GM21367 (cell line): ENCODE measurements at regions not wholly inside any gene's neighbourhood (a gene's known extent, or its start where the extent isn't known, plus 50 kb on each side); places are given as distances from the start of the nearest gene placed in this dataset.
"Not testable (repeated sequence)": the region's sequence is repeated elsewhere in the genome, so short reads cannot be mapped to it uniquely, and the experiment has no call there.

Experiments used
- ATAC-seq: cut with Tn5 transposase; IDR thresholded peaks from one replicate; pipeline ENCODE4 v1.9.1; 2021; ENCODE audit not compliant: unreplicated experiment

DNA sequence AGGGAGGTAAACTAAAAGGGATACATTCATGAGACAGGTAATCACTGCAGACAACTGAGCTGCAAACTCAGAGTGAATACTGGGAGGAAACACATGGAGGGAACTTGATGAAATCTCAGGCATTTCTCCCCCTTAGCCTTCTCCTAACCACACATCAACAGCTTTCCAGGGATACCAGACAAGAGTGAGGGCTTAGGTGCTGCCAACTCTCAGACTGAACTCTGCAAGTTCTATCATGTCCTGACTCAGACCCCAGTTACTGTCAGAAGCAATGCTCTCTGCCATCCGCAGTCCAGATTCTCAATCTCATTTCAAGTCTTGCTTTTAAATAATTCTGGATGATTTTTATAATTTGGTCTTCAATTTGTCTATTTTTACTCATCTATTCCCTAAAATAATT lies 267.3 kb downstream of the LTN1 start:
- no peak for ATAC-seq

- no peak for ATAC-seq
These were observed 269.0 kb downstream of the LTN1 start for GRCh38 chr21:28723646-28724045.

- ATAC-seq = no peak
These were observed 273.0 kb downstream of the LTN1 start for GRCh38 chr21:28719723-28720122.

DNA sequence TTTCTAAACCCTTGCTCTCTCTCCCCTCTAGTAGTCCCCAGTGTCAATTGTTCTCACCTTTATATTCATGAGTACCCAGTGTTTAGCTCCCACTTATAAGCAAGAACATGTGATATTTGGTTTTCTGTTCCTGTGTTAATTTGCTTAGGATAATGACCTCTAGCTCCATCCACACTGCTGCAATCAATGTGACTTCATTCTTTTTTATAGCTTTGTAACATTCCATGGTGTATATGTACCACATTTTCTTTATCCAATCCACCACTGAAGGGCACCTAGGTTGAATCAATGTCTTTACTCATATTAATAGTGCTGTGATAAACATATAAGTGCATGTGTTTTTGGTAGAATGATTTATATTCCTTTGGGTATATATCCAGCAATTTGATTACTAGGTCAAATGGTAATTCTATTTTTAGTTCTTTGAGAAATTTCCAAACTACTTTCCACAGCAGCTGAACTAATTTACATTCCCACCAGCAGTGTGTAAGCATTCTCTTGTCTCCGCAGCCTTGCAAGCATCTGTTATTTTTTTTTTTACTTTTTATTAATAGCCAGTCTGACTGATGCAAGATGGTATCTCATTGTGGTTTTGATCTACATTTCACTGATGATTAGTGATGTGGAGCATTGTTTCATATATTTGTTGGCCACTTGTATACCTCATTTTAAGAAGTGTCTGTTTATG lies 277.8 kb downstream of the LTN1 start:
- no peak for ATAC-seq

GRCh38 chr21:28712411-28712810 lies 280.3 kb downstream of the LTN1 start:
- no peak for ATAC-seq

DNA sequence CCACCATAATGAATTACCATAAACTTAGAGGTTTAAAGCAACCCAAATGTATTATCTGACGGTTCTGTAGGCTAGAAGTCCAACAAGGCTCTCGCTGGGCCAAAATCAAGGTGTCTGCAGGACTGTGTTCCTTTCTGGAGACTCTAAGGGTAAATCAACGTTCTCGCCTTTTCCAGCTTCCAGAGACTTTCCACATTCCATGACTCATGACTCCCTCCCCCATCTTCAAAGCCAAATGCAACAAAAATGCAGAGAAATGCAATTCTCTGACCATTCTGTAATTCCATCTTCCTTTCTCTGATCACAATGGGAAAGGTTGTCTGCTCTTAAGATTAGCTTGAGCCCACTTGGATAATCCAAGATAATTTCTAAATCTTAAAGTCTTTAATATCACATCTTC lies 287.1 kb downstream of the LTN1 start:
- ATAC-seq = no peak

DNA sequence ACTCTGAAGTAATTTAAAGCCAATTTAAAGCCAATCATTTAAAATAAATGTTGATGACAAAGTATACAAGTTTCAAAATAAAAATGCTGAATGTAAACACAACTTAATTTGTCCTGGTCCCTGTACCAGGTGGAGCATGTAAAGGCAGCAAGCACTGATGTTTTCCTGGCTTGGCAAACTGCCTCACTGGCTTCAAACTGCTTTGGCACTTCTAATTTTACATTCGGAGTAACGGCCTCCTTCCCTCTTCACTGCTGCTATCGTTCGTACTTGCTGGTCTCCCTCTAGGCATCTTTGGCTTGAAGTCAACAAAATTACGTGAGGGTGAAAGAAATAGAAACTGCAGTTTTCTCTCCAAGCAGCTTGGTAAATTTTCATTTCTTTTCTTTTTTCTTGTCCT lies 287.9 kb downstream of the LTN1 start:
- ATAC-seq = no peak

DNA sequence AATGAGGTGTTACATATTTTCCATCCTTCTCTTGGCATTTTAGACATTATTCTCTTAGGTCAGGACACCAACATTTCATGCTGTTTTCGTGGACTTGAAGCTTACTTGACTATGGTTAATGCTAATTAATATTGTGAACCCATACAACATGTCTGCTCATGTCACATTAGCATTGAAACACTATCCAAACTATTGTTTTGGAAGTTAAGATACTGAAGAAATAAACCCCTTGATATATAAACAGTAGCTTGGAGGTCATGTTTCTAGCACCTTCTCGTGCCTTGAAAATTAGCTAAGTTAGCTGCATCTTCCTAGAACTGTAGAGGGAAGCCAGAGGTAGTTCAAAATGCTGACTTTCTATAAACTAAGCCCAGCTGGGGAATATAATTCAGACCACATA lies 288.8 kb downstream of the LTN1 start:
- no peak for ATAC-seq

DNA sequence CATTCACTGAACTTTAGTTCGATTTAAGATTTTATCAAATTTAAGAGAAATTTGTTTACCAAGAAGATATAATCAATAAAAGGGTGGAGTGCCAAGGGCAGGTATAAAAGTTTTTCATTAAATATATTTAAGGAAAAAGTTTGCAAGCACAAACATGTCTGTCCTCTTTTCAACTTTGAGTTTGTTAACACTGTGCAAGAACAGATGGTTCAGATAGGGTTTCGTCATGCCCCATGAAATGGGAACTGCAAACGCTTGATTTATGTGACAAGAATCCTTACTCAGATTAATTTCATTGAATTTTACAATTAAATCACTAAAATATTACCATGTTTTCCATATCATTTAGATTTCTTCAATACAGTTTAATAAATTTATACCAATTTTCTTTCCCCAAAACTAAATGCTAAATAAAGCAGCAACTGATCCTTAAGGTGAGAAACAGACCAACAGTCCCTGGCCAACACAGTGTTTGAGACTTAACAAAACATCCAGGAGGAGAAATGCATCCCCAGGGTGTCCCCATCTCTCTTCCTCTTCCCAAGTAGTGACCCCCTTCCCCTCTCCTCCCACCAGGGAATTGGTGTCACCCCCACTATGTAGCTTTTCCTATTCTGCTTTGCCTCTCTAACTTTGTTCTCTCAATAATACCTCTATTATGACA lies 292.9 kb downstream of the LTN1 start:
- no peak for ATAC-seq

DNA sequence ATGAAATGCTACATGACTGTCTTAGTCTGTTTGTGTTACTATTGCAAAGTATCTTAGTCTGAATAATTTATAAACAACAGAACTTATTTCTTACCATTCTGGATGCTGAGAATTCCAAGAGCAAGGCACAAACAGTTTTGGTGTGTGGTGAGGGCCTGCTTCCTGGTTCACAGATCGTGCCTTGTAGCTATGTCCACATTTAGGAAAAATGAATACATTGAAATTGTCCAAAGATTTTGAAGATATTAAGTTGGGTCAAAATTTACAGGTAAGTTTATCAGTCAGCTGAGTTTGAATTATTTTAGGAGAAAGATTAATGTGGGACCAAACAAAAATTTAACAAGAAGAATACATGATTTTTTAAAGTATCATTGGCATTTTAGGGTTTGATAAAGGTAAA lies 293.5 kb downstream of the LTN1 start:
- ATAC-seq = no peak

DNA sequence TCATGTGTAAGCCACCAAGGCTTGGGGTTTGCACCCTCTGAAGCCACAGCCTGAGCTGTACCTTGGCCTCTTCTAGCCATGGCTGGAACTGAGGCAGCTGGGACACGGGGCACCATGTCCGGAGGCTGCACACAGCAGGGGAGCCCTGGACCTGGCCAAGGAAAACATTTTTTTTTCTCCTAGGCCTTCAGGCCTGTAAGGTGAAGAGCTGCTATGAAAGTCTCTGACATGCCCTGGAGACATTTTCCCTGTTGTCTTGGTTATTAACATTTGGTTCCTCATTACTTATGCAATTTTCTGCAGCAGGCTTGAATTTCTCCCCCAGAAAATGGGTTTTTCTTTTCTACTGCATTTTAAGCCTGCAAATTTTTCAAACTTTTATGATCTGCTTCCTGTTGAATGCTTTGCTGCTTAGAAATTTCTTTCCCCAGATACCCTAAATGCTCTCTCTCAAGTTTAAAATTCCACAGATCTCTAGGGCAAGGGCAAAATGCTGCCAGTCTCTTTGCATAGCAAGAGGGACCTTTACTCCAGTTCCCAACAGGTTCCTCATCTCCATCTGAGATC lies 295.8 kb downstream of the LTN1 start:
- no peak for ATAC-seq

DNA sequence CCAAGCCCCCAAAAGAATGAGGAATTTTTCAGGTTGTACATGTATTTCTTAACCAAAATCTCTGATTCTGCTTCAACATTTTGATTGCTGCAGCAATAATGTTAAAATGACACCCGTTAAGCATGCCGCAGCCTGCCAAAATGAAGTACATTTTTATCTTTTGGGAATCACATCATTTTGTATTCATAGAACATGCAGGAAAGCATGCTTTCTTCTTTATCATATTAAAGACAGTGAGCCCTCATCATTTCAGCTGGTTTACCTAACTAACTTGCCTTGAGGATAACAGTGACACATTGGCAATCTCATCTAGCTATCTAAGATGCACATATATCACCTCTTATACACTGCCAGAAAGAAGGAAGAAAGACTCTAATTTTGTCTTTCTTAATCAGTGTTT lies 299.2 kb downstream of the LTN1 start:
- no peak for ATAC-seq

DNA sequence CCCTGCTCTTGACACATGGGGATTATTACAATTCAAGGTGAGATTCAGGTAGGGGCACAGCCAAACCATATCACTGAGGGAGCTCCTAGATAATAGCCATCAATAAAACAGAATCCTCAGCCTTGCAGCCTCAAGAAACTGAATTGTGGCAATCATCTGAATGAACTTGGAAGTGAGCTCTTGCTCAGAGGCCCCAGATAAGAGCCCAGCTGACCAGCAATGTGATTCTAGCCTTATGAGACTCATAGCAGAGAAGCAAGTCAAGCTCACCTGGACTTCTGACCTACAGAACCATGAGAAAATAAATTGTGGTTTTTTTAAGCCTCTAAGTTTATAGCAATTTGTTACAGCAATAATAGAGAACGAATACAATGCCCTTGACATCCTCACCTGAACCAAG lies 302.5 kb downstream of the LTN1 start:
- ATAC-seq = no peak

DNA sequence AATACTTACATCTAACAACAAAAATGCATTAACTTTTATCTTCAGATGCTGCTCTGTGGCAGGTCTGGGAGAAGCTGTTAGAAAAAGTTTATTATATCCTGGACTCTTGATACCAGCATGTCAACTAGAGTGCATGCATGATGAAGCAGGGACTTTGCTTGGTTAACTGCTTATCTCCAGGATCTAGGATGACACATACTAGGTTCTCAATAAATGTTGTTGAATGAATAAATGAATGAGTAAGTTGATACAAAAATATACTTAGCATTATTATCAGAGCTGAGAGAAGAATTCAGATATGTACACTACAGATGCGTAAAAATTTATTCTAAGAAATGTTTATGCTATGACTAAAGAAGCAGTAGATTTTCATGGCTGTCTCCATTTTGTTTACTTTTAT lies 304.3 kb downstream of the LTN1 start:
- no peak for ATAC-seq

DNA sequence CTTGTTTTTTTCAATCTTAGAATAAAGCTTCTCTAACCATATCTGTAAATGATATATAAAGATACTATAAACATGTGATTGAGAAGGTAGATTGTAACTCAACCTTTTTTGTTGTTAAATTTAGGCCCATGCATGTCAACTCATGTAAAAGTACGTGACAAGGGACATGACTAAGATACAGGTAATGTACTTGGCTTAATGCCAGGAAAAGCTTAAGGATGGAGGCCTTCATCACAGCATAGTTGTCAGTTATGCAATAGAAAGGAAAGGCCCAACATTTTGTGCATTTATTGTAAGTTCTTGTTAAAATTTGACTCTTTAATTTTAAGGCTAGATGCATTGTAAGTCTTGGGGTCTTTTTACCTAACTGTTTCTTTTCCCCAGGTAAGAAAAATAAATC lies 305.1 kb downstream of the LTN1 start:
- no peak for ATAC-seq

GRCh38 chr21:28683982-28684752 lies 308.5 kb downstream of the LTN1 start:
- no peak for ATAC-seq

- not testable (repeated sequence) for ATAC-seq
These were observed 309.8 kb downstream of the LTN1 start for GRCh38 chr21:28682884-28683283.

DNA sequence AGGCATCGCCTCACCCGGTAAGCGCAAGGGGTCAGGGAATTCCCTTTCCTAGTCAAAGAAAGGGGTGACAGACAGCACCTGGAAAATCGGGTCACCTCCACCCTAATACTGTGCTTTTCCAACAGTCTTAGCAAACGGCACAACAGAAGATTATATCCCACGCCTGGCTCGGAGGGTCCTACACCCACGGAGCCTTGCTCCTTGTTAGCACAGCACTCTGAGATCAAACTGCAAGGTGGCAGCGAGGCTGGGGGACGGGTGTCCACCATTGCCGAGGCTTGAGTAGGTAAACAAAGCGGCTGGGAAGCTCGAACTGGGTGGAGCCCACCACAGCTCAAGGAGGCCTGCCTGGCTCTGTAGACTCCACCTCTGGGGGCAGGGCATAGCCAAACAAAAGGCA lies 315.6 kb downstream of the LTN1 start:
- not testable (repeated sequence) for ATAC-seq

- ATAC-seq = no peak
These were observed 317.2 kb downstream of the LTN1 start for GRCh38 chr21:28675331-28676041.

DNA sequence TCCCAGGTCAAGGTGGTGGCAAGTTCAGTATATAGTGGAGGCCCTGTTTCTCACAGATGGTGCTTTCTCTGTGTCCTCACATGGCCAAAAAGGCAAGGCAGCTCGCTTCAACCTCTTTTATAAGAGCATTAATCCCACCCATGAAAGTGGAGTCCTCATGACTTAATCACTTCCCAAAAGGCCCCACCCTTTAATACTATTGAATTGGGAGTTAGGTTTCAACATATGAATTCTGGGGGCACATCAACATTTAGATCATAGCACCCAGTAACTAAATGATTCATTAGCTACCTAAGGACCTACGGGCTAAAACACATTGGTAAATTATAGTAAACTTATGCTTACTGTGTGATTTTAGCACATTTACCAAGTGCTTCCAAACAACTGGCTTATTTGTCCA lies 317.9 kb downstream of the LTN1 start:
- no peak for ATAC-seq

DNA sequence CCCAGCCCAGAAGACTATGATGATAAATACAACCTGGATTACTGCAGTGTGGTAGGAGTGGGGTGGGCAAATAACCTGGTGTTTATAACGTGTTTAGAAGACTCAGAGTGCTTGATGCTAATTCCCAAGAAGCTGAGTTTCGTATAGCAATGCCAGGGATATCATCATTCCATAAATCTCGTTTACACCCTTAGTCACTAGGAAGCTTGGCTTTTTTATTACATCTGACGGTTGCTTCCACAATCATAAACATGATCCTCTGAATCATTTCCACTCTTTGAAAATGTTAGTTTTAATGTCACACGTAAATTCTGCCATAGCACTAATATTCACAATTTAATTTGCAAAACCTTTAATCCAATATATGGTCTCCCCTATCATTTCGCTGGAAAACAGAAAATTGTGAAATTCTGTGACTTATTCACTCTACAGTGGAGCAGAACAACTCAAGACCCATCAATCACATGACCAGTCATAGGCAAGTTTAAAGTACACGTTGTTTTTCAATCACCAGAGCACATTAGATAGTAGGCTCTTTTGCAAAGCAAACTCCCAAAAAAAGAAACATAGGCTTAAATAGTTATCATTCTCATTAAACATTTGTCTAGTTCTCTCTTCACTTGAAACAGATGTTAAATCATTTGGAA lies 321.0 kb downstream of the LTN1 start:
- ATAC-seq = no peak
